PC-9 (cell line): ENCODE measurements at regions not wholly inside any gene's neighbourhood (a gene's known extent, or its start where the extent isn't known, plus 50 kb on each side); places are given as distances from the start of the nearest gene placed in this dataset.

Source experiments
- CTCF ChIP-seq: fragments of 200-600 bp; sonication (generic); conservative IDR thresholded peaks from 2 replicates; pipeline ENCODE4 v1.6.1; 2017; ENCODE audit warnings: mixed run types, antibody characterized with exemption, mild to moderate bottlenecking, moderate library complexity
- EZH2 ChIP-seq: fragments of 200-600 bp; sonication (generic); IDR thresholded peaks from 2 replicates; pipeline ENCODE4 v1.8.0; 2017; ENCODE audit warnings: antibody characterized with exemption, low read depth

GRCh38 chr2:224156436-224156835 is 117.3 kb upstream of the SERPINE2 start:
- no peak for TF ChIP-seq CTCF
- TF ChIP-seq EZH2, result no peak
